ENCODE measurements at regions not wholly inside any gene's neighbourhood (a gene's known extent, or its start where the extent isn't known, plus 50 kb on each side); places are given as distances from the start of the nearest gene placed in this dataset.
"Not testable (repeated sequence)": the region's sequence is repeated elsewhere in the genome, so short reads cannot be mapped to it uniquely, and the experiment has no call there.

- no peak for DNase-seq
Measured at GRCh38 chr1:119191325-119191724, 50.9 kb upstream of the WARS2 start.

GRCh38 chr1:119204197-119204960, 63.9 kb upstream of the WARS2 start:
- DNase-seq: no peak

GRCh38 chr1:119204961-119205357, 64.5 kb upstream of the WARS2 start:
- no peak for DNase-seq

- DNase-seq: no peak
Measured at GRCh38 chr1:119209061-119209460, 68.6 kb upstream of the WARS2 start.

GRCh38 chr1:119209596-119210295, 69.3 kb upstream of the WARS2 start:
- no peak for DNase-seq

- no peak for DNase-seq
Measured at GRCh38 chr1:119210296-119210649, 69.8 kb upstream of the WARS2 start.

GRCh38 chr1:119213213-119213612, 72.8 kb upstream of the WARS2 start:
- not testable (repeated sequence) for DNase-seq

GRCh38 chr1:119214961-119215360, 74.5 kb upstream of the WARS2 start:
- not testable (repeated sequence) for DNase-seq

- DNase-seq: no peak
Measured at GRCh38 chr1:119217309-119217828, 76.9 kb upstream of the WARS2 start.

- DNase-seq: no peak
Measured at GRCh38 chr1:119219711-119220110, 79.3 kb upstream of the WARS2 start.

GRCh38 chr1:119220991-119221390, 80.5 kb upstream of the WARS2 start:
- no peak for DNase-seq

- no peak for DNase-seq
Measured at GRCh38 chr1:119222271-119222670, 81.8 kb upstream of the WARS2 start.

GRCh38 chr1:119225265-119225664, 84.8 kb upstream of the WARS2 start:
- DNase-seq: no peak

GRCh38 chr1:119225831-119226230, 85.4 kb upstream of the WARS2 start:
- no peak for DNase-seq

- no peak for DNase-seq
Measured at GRCh38 chr1:119226321-119226720, 85.9 kb upstream of the WARS2 start.

- DNase-seq: no peak
Measured at GRCh38 chr1:119226913-119227312, 86.5 kb upstream of the WARS2 start.

- DNase-seq: no peak
Measured at GRCh38 chr1:119227456-119227855, 87.0 kb upstream of the WARS2 start.

GRCh38 chr1:119228335-119229080, 88.1 kb upstream of the WARS2 start:
- DNase-seq: no peak

GRCh38 chr1:119235120-119235519, 94.7 kb upstream of the WARS2 start:
- no peak for DNase-seq

- DNase-seq: no peak
Measured at GRCh38 chr1:119245881-119246280, 105.4 kb upstream of the WARS2 start.

GRCh38 chr1:119249283-119249682, 108.8 kb upstream of the WARS2 start:
- no peak for DNase-seq

GRCh38 chr1:119250299-119250698, 109.8 kb upstream of the WARS2 start:
- no peak for DNase-seq

GRCh38 chr1:119251751-119252150, 111.3 kb upstream of the WARS2 start:
- no peak for DNase-seq

GRCh38 chr1:119253366-119253765, 112.9 kb upstream of the WARS2 start:
- DNase-seq: no peak
